ENCODE measurements at regions not wholly inside any gene's neighbourhood (a gene's known extent, or its start where the extent isn't known, plus 50 kb on each side); places are given as distances from the start of the nearest gene placed in this dataset.

- Mint-ChIP-seq H3K27ac (ENCODE audit: unreplicated experiment) (no peak overlapping the region), H3K4me1 (ENCODE audit: low read depth, unreplicated experiment) (peaks cover 6% of the 10 kb centered on the region), H3K27me3 (ENCODE audit: insufficient read depth, unreplicated experiment) (no peaks in the 10 kb centered on the region), H3K4me3 (ENCODE audit: unreplicated experiment) (no peak overlapping the region), H3K36me3 (ENCODE audit: insufficient read depth, unreplicated experiment) (no peaks in the 10 kb centered on the region), H3K9me3 (ENCODE audit: unreplicated experiment) (no peaks in the 10 kb centered on the region)
- DNase-seq: no peak
- CTCF ChIA-PET: no interaction called here
- intact Hi-C loops (cut with micrococcal nuclease; ENCODE audit: unreplicated experiment): no loop called here
- POLR2A ChIA-PET: no interaction called here
- Histone ChIP-seq H3K4me3 (ENCODE audit: low read depth, low read length) (no peak overlapping the region), H3K36me3 (ENCODE audit: control insufficient read depth, insufficient read depth, low read length) (no peaks in the 10 kb centered on the region), H3K27me3 (replicated peaks; ENCODE audit: control insufficient read depth, insufficient read depth, low read length) (no peaks in the 10 kb centered on the region), H3K9me3 (no peaks in the 10 kb centered on the region), H3K4me1 (peaks cover 8% of the 10 kb centered on the region)
- no peak for TF ChIP-seq CTCF (IDR thresholded peaks at IDR 0.05; ENCODE audit: insufficient read depth in 1 of 2, low read depth in 1 of 2, low read length in 1 of 2, severe bottlenecking in 1 of 2, unreplicated experiment in 1 of 2)
- BruUV-seq (replicated peaks): no TSS peak
Observed at GRCh38 chr4:159010563-159011260, 92.2 kb upstream of the RAPGEF2 start.

GRCh38 chr4:159012381-159012780 is 90.5 kb upstream of the RAPGEF2 start:
- H3K9me3 ChIP-seq: no peaks in the 10 kb centered on the region
- H3K9me3 Mint-ChIP-seq (ENCODE audit: unreplicated experiment): no peaks in the 10 kb centered on the region
- no peak for TF ChIP-seq CTCF (IDR thresholded peaks at IDR 0.05; ENCODE audit: insufficient read depth in 1 of 2, low read depth in 1 of 2, low read length in 1 of 2, severe bottlenecking in 1 of 2, unreplicated experiment in 1 of 2)
- POLR2A ChIA-PET: no interaction called here
- no peaks in the 10 kb centered on the region for H3K27me3 Mint-ChIP-seq (ENCODE audit: insufficient read depth, unreplicated experiment)
- no peak overlapping the region for H3K4me3 Mint-ChIP-seq (ENCODE audit: unreplicated experiment)
- no peaks in the 10 kb centered on the region for H3K27me3 ChIP-seq (replicated peaks; ENCODE audit: control insufficient read depth, insufficient read depth, low read length)
- DNase-seq: no peak
- no peak overlapping the region for H3K4me3 ChIP-seq (ENCODE audit: low read depth, low read length)
- H3K4me1 Mint-ChIP-seq (ENCODE audit: low read depth, unreplicated experiment): peaks cover 6% of the 10 kb centered on the region
- intact Hi-C loops (cut with micrococcal nuclease; ENCODE audit: unreplicated experiment): no loop called here
- BruUV-seq (replicated peaks): no TSS peak
- CTCF ChIA-PET: no interaction called here
- no peaks in the 10 kb centered on the region; the same call in 1 of the 2 replicates for H3K4me1 ChIP-seq
- no peaks in the 10 kb centered on the region for H3K36me3 ChIP-seq (ENCODE audit: control insufficient read depth, insufficient read depth, low read length)
- H3K27ac Mint-ChIP-seq (ENCODE audit: unreplicated experiment): no peak overlapping the region
- H3K36me3 Mint-ChIP-seq (ENCODE audit: insufficient read depth, unreplicated experiment): no peaks in the 10 kb centered on the region

GRCh38 chr4:159013692-159014091 is 89.2 kb upstream of the RAPGEF2 start:
- no peak overlapping the region for H3K4me3 Mint-ChIP-seq (ENCODE audit: unreplicated experiment)
- no peaks in the 10 kb centered on the region for H3K9me3 ChIP-seq
- no peak for TF ChIP-seq CTCF (IDR thresholded peaks at IDR 0.05; ENCODE audit: insufficient read depth in 1 of 2, low read depth in 1 of 2, low read length in 1 of 2, severe bottlenecking in 1 of 2, unreplicated experiment in 1 of 2)
- H3K36me3 Mint-ChIP-seq (ENCODE audit: insufficient read depth, unreplicated experiment): no peaks in the 10 kb centered on the region
- H3K36me3 ChIP-seq (ENCODE audit: control insufficient read depth, insufficient read depth, low read length): no peaks in the 10 kb centered on the region
- no peak overlapping the region for H3K27ac Mint-ChIP-seq (ENCODE audit: unreplicated experiment)
- ChIA-PET POLR2A (no interaction called here), CTCF (no interaction called here)
- H3K4me3 ChIP-seq (ENCODE audit: low read depth, low read length): no peak overlapping the region
- no peaks in the 10 kb centered on the region; the same call in 1 of the 2 replicates for H3K4me1 ChIP-seq
- no TSS peak for BruUV-seq (replicated peaks)
- H3K4me1 Mint-ChIP-seq (ENCODE audit: low read depth, unreplicated experiment): peaks cover 6% of the 10 kb centered on the region
- H3K9me3 Mint-ChIP-seq (ENCODE audit: unreplicated experiment): no peaks in the 10 kb centered on the region
- H3K27me3 ChIP-seq (replicated peaks; ENCODE audit: control insufficient read depth, insufficient read depth, low read length): no peaks in the 10 kb centered on the region
- DNase-seq: no peak
- intact Hi-C loops (cut with micrococcal nuclease; ENCODE audit: unreplicated experiment): no loop called here
- no peaks in the 10 kb centered on the region for H3K27me3 Mint-ChIP-seq (ENCODE audit: insufficient read depth, unreplicated experiment)

Measured in Caco-2 (cell line).